ENCODE measurements at regions not wholly inside any gene's neighbourhood (a gene's known extent, or its start where the extent isn't known, plus 50 kb on each side); places are given as distances from the start of the nearest gene placed in this dataset.
"Not testable (repeated sequence)": the region's sequence is repeated elsewhere in the genome, so short reads cannot be mapped to it uniquely, and the experiment has no call there.

DNA sequence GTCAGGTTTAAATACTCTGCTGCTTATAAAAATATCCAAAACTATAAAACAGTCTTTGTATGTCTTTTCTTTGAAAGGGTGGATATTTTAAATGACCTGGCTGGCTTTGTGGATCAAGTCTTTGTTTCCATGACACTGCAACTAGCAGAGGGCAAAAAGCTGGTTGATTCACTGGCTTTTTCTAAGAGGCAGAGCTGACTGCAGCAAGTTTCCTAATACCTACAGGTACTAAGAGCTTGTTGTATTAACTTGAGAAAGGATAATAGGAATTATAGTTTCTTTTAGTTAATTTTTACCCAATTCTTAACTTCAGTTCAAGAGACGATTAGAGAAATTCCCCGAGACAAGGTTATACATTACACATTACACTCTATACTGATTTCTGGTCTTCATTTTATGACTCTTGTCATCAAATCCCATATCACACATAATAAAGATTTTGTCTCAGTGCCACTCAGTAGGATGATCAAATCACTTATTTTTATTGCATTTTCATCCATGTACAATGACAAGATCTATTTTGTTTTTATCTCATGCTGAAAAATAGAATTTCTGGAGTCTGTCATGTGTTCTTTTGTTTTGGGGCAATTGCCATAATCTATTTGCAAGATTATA lies 120.1 kb upstream of the RIMS1 start:
- Histone ChIP-seq H3K9me3 (ENCODE audit: control insufficient read depth in 2 of 3, low read length in 3 of 3) (no peaks in the 10 kb centered on the region), H3K27me3 (ENCODE audit: control insufficient read depth in 2 of 2, insufficient read depth in 2 of 2, low read length in 2 of 2) (no peaks in the 10 kb centered on the region), H3K27ac (ENCODE audit: low read depth, low read length) (no peak overlapping the region), H3K36me3 (ENCODE audit: control insufficient read depth in 2 of 3, insufficient read depth in 3 of 3, low read length in 3 of 3) (no peaks in the 10 kb centered on the region), H3K4me1 (ENCODE audit: control insufficient read depth in 2 of 2, insufficient read depth in 2 of 2, low read length in 2 of 2) (no peaks in the 10 kb centered on the region), H3K4me3 (ENCODE audit: low read length) (no peak overlapping the region)
- no peak overlapping the region for H3K4me3 Mint-ChIP-seq
- no peak overlapping the region for H3K27ac Mint-ChIP-seq
- no peak for ATAC-seq
- intact Hi-C loops (cut with micrococcal nuclease): no loop called here
- H3K4me1 Mint-ChIP-seq: no peaks in the 10 kb centered on the region
- H3K27me3 Mint-ChIP-seq: no peaks in the 10 kb centered on the region
- POLR2A ChIA-PET: no interaction called here
- no peaks in the 10 kb centered on the region for H3K36me3 Mint-ChIP-seq
- H3K9me3 Mint-ChIP-seq: peaks cover 0 to 6% (median under 1%) of the 10 kb centered on the region in 11 donors
- CTCF ChIA-PET: no interaction called here
- DNase-seq: no peak

GRCh38 chr6:71766796-71767195 lies 119.6 kb upstream of the RIMS1 start:
- no peak overlapping the region for H3K4me3 Mint-ChIP-seq
- H3K27me3 Mint-ChIP-seq: no peaks in the 10 kb centered on the region
- peaks cover 0 to 12% (median 4%) of the 10 kb centered on the region in 11 donors for H3K9me3 Mint-ChIP-seq
- no peaks in the 10 kb centered on the region for H3K4me1 Mint-ChIP-seq
- no peak overlapping the region for H3K27ac ChIP-seq (ENCODE audit: low read depth, low read length)
- H3K36me3 Mint-ChIP-seq: no peaks in the 10 kb centered on the region
- no peaks in the 10 kb centered on the region for H3K27me3 ChIP-seq (ENCODE audit: control insufficient read depth in 2 of 2, insufficient read depth in 2 of 2, low read length in 2 of 2)
- H3K4me1 ChIP-seq (ENCODE audit: control insufficient read depth in 2 of 2, insufficient read depth in 2 of 2, low read length in 2 of 2): no peaks in the 10 kb centered on the region
- ATAC-seq: no peak
- POLR2A ChIA-PET: no interaction called here
- intact Hi-C loops (cut with micrococcal nuclease): no loop called here
- DNase-seq: no peak
- H3K9me3 ChIP-seq (ENCODE audit: control insufficient read depth in 2 of 3, low read length in 3 of 3): no peaks in the 10 kb centered on the region
- CTCF ChIA-PET: no interaction called here
- H3K27ac Mint-ChIP-seq: no peak overlapping the region
- H3K4me3 ChIP-seq (ENCODE audit: low read length): no peak overlapping the region
- H3K36me3 ChIP-seq (ENCODE audit: control insufficient read depth in 2 of 3, insufficient read depth in 3 of 3, low read length in 3 of 3): no peaks in the 10 kb centered on the region

DNA sequence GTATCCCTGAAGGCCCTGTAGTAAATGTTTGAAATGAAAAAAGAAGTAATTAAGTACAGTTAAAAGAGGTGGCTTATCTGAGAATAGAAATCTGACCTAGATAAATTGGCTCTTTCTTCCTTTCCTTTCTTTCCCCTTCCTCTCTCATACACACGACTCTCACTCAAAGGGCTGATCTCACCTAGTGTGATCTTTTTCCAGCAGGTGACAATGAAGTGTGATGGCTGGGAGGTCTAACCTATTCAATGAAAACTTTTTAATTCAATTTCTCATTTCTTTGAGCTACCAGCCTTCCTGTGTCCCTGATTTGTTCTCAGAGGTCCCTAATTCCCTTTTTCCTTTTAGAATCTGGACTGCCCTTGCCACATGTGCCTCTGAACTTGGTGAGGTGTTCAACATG lies 118.0 kb upstream of the RIMS1 start:
- Mint-ChIP-seq H3K36me3 (no peaks in the 10 kb centered on the region), H3K9me3 (peaks cover 0 to 14% (median 5%) of the 10 kb centered on the region in 11 donors), H3K4me1 (no peaks in the 10 kb centered on the region), H3K27ac (no peak overlapping the region), H3K27me3 (no peaks in the 10 kb centered on the region), H3K4me3 (no peak overlapping the region)
- Histone ChIP-seq H3K27ac (ENCODE audit: low read depth, low read length) (no peak overlapping the region), H3K9me3 (ENCODE audit: control insufficient read depth in 2 of 3, low read length in 3 of 3) (no peaks in the 10 kb centered on the region), H3K27me3 (ENCODE audit: control insufficient read depth in 2 of 2, insufficient read depth in 2 of 2, low read length in 2 of 2) (no peaks in the 10 kb centered on the region), H3K36me3 (ENCODE audit: control insufficient read depth in 2 of 3, insufficient read depth in 3 of 3, low read length in 3 of 3) (no peaks in the 10 kb centered on the region), H3K4me1 (ENCODE audit: control insufficient read depth in 2 of 2, insufficient read depth in 2 of 2, low read length in 2 of 2) (no peaks in the 10 kb centered on the region), H3K4me3 (ENCODE audit: low read length) (no peak overlapping the region)
- ATAC-seq (no peak), DNase-seq (no peak)
- POLR2A ChIA-PET: no interaction called here
- intact Hi-C loops (cut with micrococcal nuclease): no loop called here
- CTCF ChIA-PET: no interaction called here

- H3K36me3 Mint-ChIP-seq: peaks cover 0 to 17% (median 0%) of the 10 kb centered on the region in 5 donors
- Histone ChIP-seq H3K4me1 (ENCODE audit: control insufficient read depth in 2 of 2, insufficient read depth in 2 of 2, low read length in 2 of 2) (no peaks in the 10 kb centered on the region), H3K9me3 (ENCODE audit: control insufficient read depth in 2 of 3, low read length in 3 of 3) (peaks cover 0 to 7% (median 0%) of the 10 kb centered on the region in 3 experiments), H3K4me3 (ENCODE audit: low read length) (no peak overlapping the region), H3K27me3 (ENCODE audit: control insufficient read depth in 2 of 2, insufficient read depth in 2 of 2, low read length in 2 of 2) (no peaks in the 10 kb centered on the region), H3K27ac (ENCODE audit: low read depth, low read length) (no peak overlapping the region), H3K36me3 (ENCODE audit: control insufficient read depth in 2 of 3, insufficient read depth in 3 of 3, low read length in 3 of 3) (no peaks in the 10 kb centered on the region)
- no peaks in the 10 kb centered on the region for H3K27me3 Mint-ChIP-seq
- ChIA-PET POLR2A (no interaction called here), CTCF (no interaction called here)
- DNase-seq: no peak
- no peaks in the 10 kb centered on the region for H3K4me1 Mint-ChIP-seq
- peaks cover 12 to 54% (median 22%) of the 10 kb centered on the region in 11 donors for H3K9me3 Mint-ChIP-seq
- no peak overlapping the region for H3K27ac Mint-ChIP-seq
- intact Hi-C loops (cut with micrococcal nuclease): no loop called here
- no peak overlapping the region for H3K4me3 Mint-ChIP-seq
- no peak for ATAC-seq
Measured at GRCh38 chr6:71808865-71809264, 77.5 kb upstream of the RIMS1 start.

- H3K27ac Mint-ChIP-seq: no peak overlapping the region
- Histone ChIP-seq H3K4me1 (ENCODE audit: control insufficient read depth in 2 of 2, insufficient read depth in 2 of 2, low read length in 2 of 2) (no peaks in the 10 kb centered on the region), H3K36me3 (ENCODE audit: control insufficient read depth in 2 of 3, insufficient read depth in 3 of 3, low read length in 3 of 3) (no peaks in the 10 kb centered on the region), H3K4me3 (ENCODE audit: low read length) (no peak overlapping the region), H3K9me3 (ENCODE audit: control insufficient read depth in 2 of 3, low read length in 3 of 3) (peaks cover 0 to 7% (median 0%) of the 10 kb centered on the region in 3 experiments), H3K27me3 (ENCODE audit: control insufficient read depth in 2 of 2, insufficient read depth in 2 of 2, low read length in 2 of 2) (no peaks in the 10 kb centered on the region), H3K27ac (ENCODE audit: low read depth, low read length) (no peak overlapping the region)
- ATAC-seq (no peak), DNase-seq (no peak)
- H3K9me3 Mint-ChIP-seq: peaks cover 11 to 62% (median 25%) of the 10 kb centered on the region in 11 donors
- ChIA-PET POLR2A (no interaction called here), CTCF (no interaction called here)
- peaks cover 0 to 17% (median 0%) of the 10 kb centered on the region in 5 donors for H3K36me3 Mint-ChIP-seq
- no peaks in the 10 kb centered on the region for H3K27me3 Mint-ChIP-seq
- intact Hi-C loops (cut with micrococcal nuclease): no loop called here
- H3K4me3 Mint-ChIP-seq: no peak overlapping the region
- no peaks in the 10 kb centered on the region for H3K4me1 Mint-ChIP-seq
Measured at GRCh38 chr6:71810880-71811279, 75.5 kb upstream of the RIMS1 start.

DNA sequence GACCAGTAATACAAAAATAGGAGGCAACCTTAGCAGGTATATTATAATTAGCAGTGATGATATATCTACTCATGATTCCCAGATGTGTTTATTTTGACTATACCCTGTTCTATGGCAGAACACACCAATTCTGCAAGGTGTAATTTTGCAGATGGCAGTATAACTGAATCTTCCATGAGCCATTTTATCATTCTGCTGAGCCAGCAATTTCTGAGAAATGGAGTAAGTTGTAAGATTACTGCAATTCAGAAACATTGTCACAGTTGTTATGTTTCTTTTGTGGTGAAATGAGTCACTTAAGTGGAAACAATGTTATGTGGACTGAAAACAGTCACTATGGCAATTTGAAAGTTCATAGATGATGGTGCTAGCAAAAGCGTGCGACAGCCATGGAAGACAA lies 63.7 kb upstream of the RIMS1 start:
- DNase-seq (no peak), ATAC-seq (no peak)
- H3K36me3 ChIP-seq (ENCODE audit: control insufficient read depth in 2 of 3, insufficient read depth in 3 of 3, low read length in 3 of 3): no peaks in the 10 kb centered on the region
- ChIA-PET CTCF (no interaction called here), POLR2A (no interaction called here)
- no peak overlapping the region for H3K4me3 ChIP-seq (ENCODE audit: low read length)
- peaks cover 3 to 18% (median 6%) of the 10 kb centered on the region in 11 donors for H3K9me3 Mint-ChIP-seq
- intact Hi-C loops (cut with micrococcal nuclease): no loop called here
- H3K36me3 Mint-ChIP-seq: peaks cover 0 to 4% (median 0%) of the 10 kb centered on the region in 5 donors
- H3K27me3 ChIP-seq (ENCODE audit: control insufficient read depth in 2 of 2, insufficient read depth in 2 of 2, low read length in 2 of 2): no peaks in the 10 kb centered on the region
- no peaks in the 10 kb centered on the region for H3K4me1 Mint-ChIP-seq
- H3K4me3 Mint-ChIP-seq: no peak overlapping the region
- no peaks in the 10 kb centered on the region for H3K4me1 ChIP-seq (ENCODE audit: control insufficient read depth in 2 of 2, insufficient read depth in 2 of 2, low read length in 2 of 2)
- no peaks in the 10 kb centered on the region for H3K27me3 Mint-ChIP-seq
- H3K27ac Mint-ChIP-seq: no peak overlapping the region
- H3K9me3 ChIP-seq (ENCODE audit: control insufficient read depth in 2 of 3, low read length in 3 of 3): no peaks in the 10 kb centered on the region
- H3K27ac ChIP-seq (ENCODE audit: low read depth, low read length): no peak overlapping the region

DNA sequence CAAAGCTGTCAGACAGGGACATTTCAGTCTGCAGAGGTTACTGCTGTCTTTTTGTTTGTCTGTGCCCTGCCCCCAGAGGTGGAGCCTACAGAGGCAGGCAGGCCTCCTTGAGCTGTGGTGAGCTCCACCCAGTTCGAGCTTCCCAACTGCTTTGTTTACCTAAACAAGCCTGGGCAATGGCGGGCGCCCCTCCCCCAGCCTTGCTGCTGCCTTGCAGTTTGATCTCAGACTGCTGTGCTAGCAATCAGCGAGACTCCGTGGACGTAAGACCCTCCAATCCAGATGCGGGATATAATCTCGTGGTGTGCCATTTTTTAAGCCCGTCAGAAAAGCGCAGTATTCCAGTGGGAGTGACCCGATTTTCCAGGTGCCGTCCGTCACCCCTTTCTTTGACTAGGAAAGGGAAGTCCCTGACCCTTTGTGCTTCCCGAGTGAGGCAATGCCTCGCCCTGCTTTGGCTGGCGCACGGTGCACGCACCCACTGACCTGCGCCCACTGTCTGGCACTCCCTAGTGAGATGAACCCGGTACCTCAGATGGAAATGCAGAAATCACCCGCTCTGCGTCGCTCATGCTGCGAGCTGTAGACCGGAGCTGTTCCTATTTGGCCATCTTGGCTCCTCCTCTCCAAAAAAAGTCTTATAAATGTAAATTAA lies 54.1 kb upstream of the RIMS1 start:
- H3K9me3 ChIP-seq (ENCODE audit: control insufficient read depth in 2 of 3, low read length in 3 of 3); H3K36me3 Mint-ChIP-seq; POLR2A ChIA-PET; DNase-seq; CTCF ChIA-PET; H3K27me3 Mint-ChIP-seq; H3K27ac ChIP-seq (ENCODE audit: low read depth, low read length); H3K4me1 ChIP-seq (ENCODE audit: control insufficient read depth in 2 of 2, insufficient read depth in 2 of 2, low read length in 2 of 2); ATAC-seq; H3K4me1 Mint-ChIP-seq; H3K4me3 Mint-ChIP-seq; H3K27ac Mint-ChIP-seq; intact Hi-C loops (cut with micrococcal nuclease); H3K4me3 ChIP-seq (ENCODE audit: low read length); H3K36me3 ChIP-seq (ENCODE audit: control insufficient read depth in 2 of 3, insufficient read depth in 3 of 3, low read length in 3 of 3); H3K27me3 ChIP-seq (ENCODE audit: control insufficient read depth in 2 of 2, insufficient read depth in 2 of 2, low read length in 2 of 2): not testable (repeated sequence)
- H3K9me3 Mint-ChIP-seq: peaks cover 2 to 29% (median 9%) of the 10 kb centered on the region in 11 donors
